ENCODE measurements at regions not wholly inside any gene's neighbourhood (a gene's known extent, or its start where the extent isn't known, plus 50 kb on each side); places are given as distances from the start of the nearest gene placed in this dataset.

DNA sequence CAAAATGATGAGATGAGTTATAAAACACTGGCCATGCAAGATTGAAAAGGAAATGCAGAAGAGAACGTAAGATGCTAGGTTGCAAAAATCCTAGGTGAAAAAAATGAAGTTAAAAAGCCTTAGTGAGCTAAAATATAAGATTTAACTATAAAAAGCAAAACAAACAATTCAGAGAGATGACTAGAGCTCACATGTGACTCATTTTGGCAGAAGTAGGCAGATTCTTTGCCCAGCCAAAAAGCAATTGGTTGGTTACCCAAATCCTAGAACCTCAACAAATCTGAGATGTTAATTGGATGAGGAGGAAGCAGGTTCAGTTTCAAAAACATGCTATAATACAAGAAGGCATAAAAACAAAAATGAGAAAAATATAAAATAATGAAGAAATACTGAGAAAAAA lies 249.1 kb downstream of the OGFRL1 start:
- Histone ChIP-seq H2BK20ac (ENCODE audit: low read depth, low read length, poor library complexity, severe bottlenecking) (no peak overlapping the region), H4K91ac (ENCODE audit: insufficient read length, low read depth, low read length) (no peak overlapping the region), H3K56ac (ENCODE audit: insufficient read length, low read depth, low read length) (no peak overlapping the region), H2AK5ac (ENCODE audit: insufficient read length, low read length) (no peak overlapping the region), H4K20me1 (ENCODE audit: control insufficient read depth, insufficient read depth, insufficient read length) (no peaks in the 10 kb centered on the region), H4K5ac (ENCODE audit: insufficient read length, low read depth, low read length) (no peak overlapping the region), H3K14ac (ENCODE audit: insufficient read depth, low read length) (no peak overlapping the region), H2BK5ac (ENCODE audit: insufficient read length, low read length) (no peak overlapping the region), H2BK120ac (ENCODE audit: low read depth, low read length, poor library complexity, severe bottlenecking) (no peak overlapping the region), H2BK12ac (ENCODE audit: insufficient read length, low read depth, low read length) (no peak overlapping the region), H3T11ph (ENCODE audit: low read length) (no peak overlapping the region), H3K4me1 (ENCODE audit: insufficient read depth, low read length) (no peaks in the 10 kb centered on the region), H3K9ac (ENCODE audit: extremely low read depth, insufficient read length, low read length) (no peak overlapping the region), H3K27me3 (ENCODE audit: insufficient read depth, low read length) (no peaks in the 10 kb centered on the region), H3K79me1 (ENCODE audit: insufficient read depth, low read depth, low read length, poor library complexity, severe bottlenecking) (no peaks in the 10 kb centered on the region), H3K79me2 (ENCODE audit: insufficient read depth, low read length) (no peaks in the 10 kb centered on the region), H3K27ac (ENCODE audit: insufficient read length, low read depth, low read length) (no peak overlapping the region), H2AFZ (ENCODE audit: low read length) (no peak overlapping the region), H3K23me2 (ENCODE audit: insufficient read length, low read depth, low read length, poor library complexity, severe bottlenecking) (no peaks in the 10 kb centered on the region), H3K4me2 (ENCODE audit: insufficient read depth, insufficient read length, low read length) (no peak overlapping the region), H3K9me3 (ENCODE audit: control insufficient read depth, low read depth, low read length) (no peaks in the 10 kb centered on the region), H3K23ac (ENCODE audit: insufficient read length, low read depth, low read length) (no peak overlapping the region), H4K8ac (replicated peaks; ENCODE audit: insufficient read length, low read depth, low read length) (no peak overlapping the region), H3K4ac (ENCODE audit: low read depth, low read length) (no peak overlapping the region), H3K18ac (ENCODE audit: insufficient read length, low read depth, low read length) (no peak overlapping the region), H2BK15ac (ENCODE audit: low read depth, low read length) (no peak overlapping the region)
- Mint-ChIP-seq H3K36me3 (ENCODE audit: insufficient read depth in 1 of 3, low read depth in 3 of 3) (no peaks in the 10 kb centered on the region), H3K4me1 (no peaks in the 10 kb centered on the region), H3K9me3 (no peaks in the 10 kb centered on the region), H3K27ac (no peak overlapping the region), H3K4me3 (no peak overlapping the region), H3K27me3 (ENCODE audit: low read depth) (no peaks in the 10 kb centered on the region)
- DNase-seq = no peak
- TF ChIP-seq, protein P1, sequence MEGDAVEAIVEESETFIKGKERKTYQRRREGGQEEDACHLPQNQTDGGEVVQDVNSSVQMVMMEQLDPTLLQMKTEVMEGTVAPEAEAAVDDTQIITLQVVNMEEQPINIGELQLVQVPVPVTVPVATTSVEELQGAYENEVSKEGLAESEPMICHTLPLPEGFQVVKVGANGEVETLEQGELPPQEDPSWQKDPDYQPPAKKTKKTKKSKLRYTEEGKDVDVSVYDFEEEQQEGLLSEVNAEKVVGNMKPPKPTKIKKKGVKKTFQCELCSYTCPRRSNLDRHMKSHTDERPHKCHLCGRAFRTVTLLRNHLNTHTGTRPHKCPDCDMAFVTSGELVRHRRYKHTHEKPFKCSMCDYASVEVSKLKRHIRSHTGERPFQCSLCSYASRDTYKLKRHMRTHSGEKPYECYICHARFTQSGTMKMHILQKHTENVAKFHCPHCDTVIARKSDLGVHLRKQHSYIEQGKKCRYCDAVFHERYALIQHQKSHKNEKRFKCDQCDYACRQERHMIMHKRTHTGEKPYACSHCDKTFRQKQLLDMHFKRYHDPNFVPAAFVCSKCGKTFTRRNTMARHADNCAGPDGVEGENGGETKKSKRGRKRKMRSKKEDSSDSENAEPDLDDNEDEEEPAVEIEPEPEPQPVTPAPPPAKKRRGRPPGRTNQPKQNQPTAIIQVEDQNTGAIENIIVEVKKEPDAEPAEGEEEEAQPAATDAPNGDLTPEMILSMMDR (conservative IDR thresholded peaks at IDR 0.05) = no peak
- no CpG with 5 or more reads among the region's 1 CpG for WGBS (ENCODE audit: extremely low coverage, insufficient read length, low lambda C conversion rate)
